BE2C (cell line): ENCODE measurements at regions not wholly inside any gene's neighbourhood (a gene's known extent, or its start where the extent isn't known, plus 50 kb on each side); places are given as distances from the start of the nearest gene placed in this dataset.
"Not testable (repeated sequence)": the region's sequence is repeated elsewhere in the genome, so short reads cannot be mapped to it uniquely, and the experiment has no call there.

Experiments
- DNase-seq: peaks from one replicate; pipeline ENCODE4 v3.0.0-alpha.2; 2020
- H3K27me3 ChIP-seq: fragments of 250-450 bp; sonication (Bioruptor Pico); 2 replicates; pipeline ENCODE4 v1.5.1; 2020; ENCODE audit warnings: mild to moderate bottlenecking
- H3K36me3 ChIP-seq: fragments of 250-450 bp; sonication (Bioruptor Pico); 2 replicates; pipeline ENCODE4 v1.5.1; 2020; ENCODE audit warnings: mild to moderate bottlenecking
- H3K4me1 ChIP-seq: fragments of 250-450 bp; sonication (Bioruptor Pico); 2 replicates; pipeline ENCODE4 v1.5.1; 2020
- H3K4me3 ChIP-seq: 2 replicates; pipeline ENCODE4 v1.5.1; 2011; ENCODE audit warnings: low read depth, low read length
- H3K9me3 ChIP-seq: fragments of 250-450 bp; sonication (Bioruptor Pico); 2 replicates; pipeline ENCODE4 v1.5.1; 2020
- TF ChIP-seq, protein P1 (sequence below): IDR thresholded peaks from 2 replicates; pipeline ENCODE4 v1.5.1; 2012; ENCODE audit warnings: mild to moderate bottlenecking, low read depth, low read length

DNA sequence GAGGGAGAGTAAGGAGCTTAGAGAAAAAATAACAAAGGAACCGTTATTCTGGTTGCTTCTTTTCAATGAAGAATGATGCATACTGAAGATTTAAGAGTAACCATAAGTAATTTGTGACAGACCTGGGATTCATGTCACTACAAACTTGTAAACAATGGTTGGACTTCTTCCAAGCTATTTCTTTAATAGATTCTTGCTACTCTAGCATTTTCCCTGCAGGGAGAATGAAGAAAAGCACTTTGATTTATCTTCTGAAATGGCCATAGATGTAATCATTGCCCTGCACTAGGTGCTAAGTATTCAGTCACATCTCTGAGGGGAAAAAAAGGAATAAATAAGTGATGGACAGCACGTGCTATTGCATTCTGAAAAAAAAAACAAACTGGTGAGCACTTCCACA, 606.6 kb upstream of the LRRN3 start:
- H3K9me3 ChIP-seq: no peaks in the 10 kb centered on the region

DNA sequence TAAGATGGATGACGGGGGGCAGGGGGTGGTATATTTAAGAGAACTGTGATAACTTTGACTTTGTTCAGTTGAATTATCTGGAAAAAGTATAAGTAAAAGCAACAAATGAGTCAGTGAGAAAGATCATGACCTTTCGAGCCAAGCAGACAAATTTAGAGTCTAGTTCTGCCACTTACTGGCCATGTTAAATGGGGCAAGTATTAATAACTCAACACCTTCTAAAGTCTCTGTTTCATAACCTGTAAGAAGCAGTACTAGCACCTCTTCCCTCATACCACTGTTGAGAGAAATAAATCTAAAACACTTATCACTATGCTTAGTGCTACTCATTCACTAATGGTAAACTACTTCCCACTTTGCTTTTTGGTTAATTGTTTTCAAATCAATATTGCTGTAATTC, 604.4 kb upstream of the LRRN3 start:
- H3K4me1 ChIP-seq: peaks cover 7% of the 10 kb centered on the region
- no peaks in the 10 kb centered on the region for H3K36me3 ChIP-seq
- TF ChIP-seq, protein P1, sequence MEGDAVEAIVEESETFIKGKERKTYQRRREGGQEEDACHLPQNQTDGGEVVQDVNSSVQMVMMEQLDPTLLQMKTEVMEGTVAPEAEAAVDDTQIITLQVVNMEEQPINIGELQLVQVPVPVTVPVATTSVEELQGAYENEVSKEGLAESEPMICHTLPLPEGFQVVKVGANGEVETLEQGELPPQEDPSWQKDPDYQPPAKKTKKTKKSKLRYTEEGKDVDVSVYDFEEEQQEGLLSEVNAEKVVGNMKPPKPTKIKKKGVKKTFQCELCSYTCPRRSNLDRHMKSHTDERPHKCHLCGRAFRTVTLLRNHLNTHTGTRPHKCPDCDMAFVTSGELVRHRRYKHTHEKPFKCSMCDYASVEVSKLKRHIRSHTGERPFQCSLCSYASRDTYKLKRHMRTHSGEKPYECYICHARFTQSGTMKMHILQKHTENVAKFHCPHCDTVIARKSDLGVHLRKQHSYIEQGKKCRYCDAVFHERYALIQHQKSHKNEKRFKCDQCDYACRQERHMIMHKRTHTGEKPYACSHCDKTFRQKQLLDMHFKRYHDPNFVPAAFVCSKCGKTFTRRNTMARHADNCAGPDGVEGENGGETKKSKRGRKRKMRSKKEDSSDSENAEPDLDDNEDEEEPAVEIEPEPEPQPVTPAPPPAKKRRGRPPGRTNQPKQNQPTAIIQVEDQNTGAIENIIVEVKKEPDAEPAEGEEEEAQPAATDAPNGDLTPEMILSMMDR: no peak
- no peak overlapping the region for H3K4me3 ChIP-seq
- no peak for DNase-seq
- H3K9me3 ChIP-seq: no peaks in the 10 kb centered on the region
- H3K27me3 ChIP-seq: no peaks in the 10 kb centered on the region

More for the DNA sequence above, 606.6 kb upstream of the LRRN3 start:
- TF ChIP-seq, protein P1: no peak
- H3K4me3 ChIP-seq: no peak overlapping the region
- H3K4me1 ChIP-seq: peaks cover 7% of the 10 kb centered on the region
- H3K36me3 ChIP-seq: no peaks in the 10 kb centered on the region
- no peaks in the 10 kb centered on the region for H3K27me3 ChIP-seq
- no peak for DNase-seq

DNA sequence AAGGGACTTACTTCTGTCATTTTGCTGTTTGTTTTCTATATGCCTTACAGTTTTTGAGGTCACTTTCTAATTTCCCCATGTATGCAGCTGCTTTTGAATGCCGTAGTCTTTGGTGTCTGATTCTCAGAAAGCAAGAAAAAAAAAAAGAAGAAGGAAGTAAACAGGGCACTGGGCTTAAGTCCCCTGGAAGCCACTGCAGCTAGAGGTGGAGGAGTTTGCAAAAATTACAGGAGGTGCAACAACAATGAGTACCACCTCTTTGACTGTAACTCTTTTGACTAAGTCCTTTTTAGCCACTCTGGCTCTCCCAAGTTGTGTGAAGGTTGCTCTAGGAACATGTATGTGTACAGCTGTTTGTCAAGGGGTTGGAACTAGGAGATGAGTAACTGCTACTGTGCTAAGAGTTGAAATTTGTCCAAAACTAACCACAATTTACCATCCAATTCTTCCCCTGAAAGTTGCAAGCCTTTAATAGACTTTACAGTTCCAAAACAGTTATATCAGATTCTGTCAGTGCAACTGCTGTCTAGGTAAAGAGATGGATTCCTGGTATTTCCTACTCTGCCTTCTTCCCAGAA, 588.0 kb upstream of the LRRN3 start:
- H3K9me3 ChIP-seq: no peaks in the 10 kb centered on the region
- no peaks in the 10 kb centered on the region for H3K4me1 ChIP-seq
- H3K4me3 ChIP-seq: no peak overlapping the region
- no peaks in the 10 kb centered on the region for H3K27me3 ChIP-seq
- no peak for DNase-seq
- TF ChIP-seq, protein P1: no peak
- H3K36me3 ChIP-seq: no peaks in the 10 kb centered on the region

DNA sequence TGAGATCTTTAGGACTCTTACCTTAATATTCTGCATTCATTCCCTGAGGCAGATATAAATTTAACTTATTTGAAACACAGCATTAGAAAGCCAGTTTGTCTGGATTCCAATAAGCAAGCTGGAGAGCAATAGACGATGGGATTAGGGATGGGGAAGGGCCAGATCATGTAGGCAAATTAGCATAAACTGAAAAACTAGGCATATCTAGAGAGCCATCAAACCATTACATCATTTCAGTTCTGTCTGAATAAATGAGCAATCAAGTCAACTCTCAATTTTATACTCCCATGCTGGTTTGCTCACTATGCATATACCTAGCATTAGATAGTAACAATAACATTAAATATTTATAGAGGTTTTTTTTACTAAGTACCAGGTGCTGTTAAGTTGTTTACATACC, 583.6 kb upstream of the LRRN3 start:
- Histone ChIP-seq H3K27me3 (no peaks in the 10 kb centered on the region), H3K4me3 (no peak overlapping the region), H3K36me3 (no peaks in the 10 kb centered on the region), H3K9me3 (no peaks in the 10 kb centered on the region), H3K4me1 (0 out of 2 replicates have a peak, but pooled peaks cover 5% of the 10 kb centered on the region)
- DNase-seq: no peak
- TF ChIP-seq, protein P1: no peak

DNA sequence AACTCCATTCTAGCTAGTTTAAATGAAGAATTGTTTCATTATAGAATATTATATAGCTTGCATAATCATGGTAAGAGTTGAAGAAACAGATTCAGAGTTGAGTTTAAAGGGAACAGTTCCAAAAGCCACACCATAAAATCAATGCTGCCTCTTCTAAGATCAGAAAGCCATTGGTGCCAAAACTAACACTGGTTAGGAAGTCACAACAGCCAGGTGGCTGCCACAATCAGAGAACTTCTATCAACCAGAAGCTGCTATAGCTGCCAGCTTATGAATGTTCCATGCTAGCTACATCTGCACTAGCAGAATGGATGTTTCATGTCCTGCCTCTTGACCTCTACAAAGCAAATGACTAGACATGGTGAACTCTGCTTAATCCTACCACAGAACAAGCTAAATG, 583.1 kb upstream of the LRRN3 start:
- H3K4me3 ChIP-seq: no peak overlapping the region
- H3K27me3 ChIP-seq: no peaks in the 10 kb centered on the region
- TF ChIP-seq, protein P1: no peak
- H3K4me1 ChIP-seq: 0 out of 2 replicates have a peak, but pooled peaks cover 5% of the 10 kb centered on the region
- H3K9me3 ChIP-seq: no peaks in the 10 kb centered on the region
- H3K36me3 ChIP-seq: no peaks in the 10 kb centered on the region
- DNase-seq: no peak

DNA sequence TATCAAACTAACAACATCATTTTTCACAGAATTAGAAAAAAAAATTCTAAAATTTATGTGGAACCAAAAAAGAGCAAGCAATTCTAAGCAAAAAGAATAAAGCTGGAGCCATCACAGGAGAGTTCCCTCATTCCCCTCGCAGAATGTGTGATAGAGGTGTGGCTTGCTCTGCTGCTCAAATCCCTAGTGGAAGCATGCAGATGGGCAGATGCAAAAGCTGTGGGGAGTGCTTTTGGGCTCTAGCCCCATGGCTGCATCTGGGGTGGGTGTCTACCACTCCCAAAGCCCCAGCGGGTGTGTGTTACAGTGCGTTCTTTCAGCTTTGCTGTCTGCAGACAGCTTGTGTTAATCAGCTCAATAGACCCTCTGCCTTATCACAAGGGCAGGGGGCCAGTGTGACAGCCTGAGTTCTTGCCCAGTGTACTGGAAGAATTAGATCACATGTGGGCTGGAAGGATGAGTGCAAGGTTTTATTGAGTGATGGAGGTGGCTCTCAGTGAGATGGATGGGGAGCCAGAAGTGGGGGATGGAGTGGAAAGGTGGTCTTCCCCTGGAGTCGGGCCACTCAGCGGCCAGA, 575.9 kb upstream of the LRRN3 start:
- H3K9me3 ChIP-seq, H3K27me3 ChIP-seq, H3K36me3 ChIP-seq, DNase-seq, H3K4me1 ChIP-seq, H3K4me3 ChIP-seq: not testable (repeated sequence)
